Activated CD8-positive, alpha-beta T cell treated with anti-CD3 and anti-CD28 coated beads for 36 hours (primary cell): ENCODE measurements at regions not wholly inside any gene's neighbourhood (a gene's known extent, or its start where the extent isn't known, plus 50 kb on each side); places are given as distances from the start of the nearest gene placed in this dataset.

Source experiments
- ATAC-seq: fragments of 200-7000 bp; cut with Tn5 transposase; one replicate; pipeline ENCODE4 v1.10.0; 2021; ENCODE audit warnings: mild to moderate bottlenecking, moderate library complexity
- CTCF ChIA-PET: fragments of 350-600 bp; sonication (Branson Sonifier 250); formaldehyde crosslinking; loops from one replicate; lab custom pipeline; 2021; ENCODE audit warnings: antibody characterized with exemption; lab: Charles Lee
- POLR2A ChIA-PET: fragments of 350-600 bp; sonication (Branson Sonifier 250); formaldehyde crosslinking; loops from one replicate; lab custom pipeline; 2021; ENCODE audit warnings: antibody characterized with exemption; lab: Charles Lee
- DNase-seq: peaks from one replicate; pipeline ENCODE4 v3.0.0-alpha.2; 2020
- H3K27ac Mint-ChIP-seq: one replicate; pipeline ENCODE4 v1.8.0; 2021; ENCODE audit warnings: mild to moderate bottlenecking, mixed read lengths
- H3K27me3 Mint-ChIP-seq: one replicate; pipeline ENCODE4 v1.8.0; 2021; ENCODE audit warnings: mixed read lengths
- H3K36me3 Mint-ChIP-seq: one replicate; pipeline ENCODE4 v1.8.0; 2021; ENCODE audit warnings: low read depth, mixed read lengths
- H3K4me1 Mint-ChIP-seq: one replicate; pipeline ENCODE4 v1.8.0; 2021; ENCODE audit warnings: low read depth, mixed read lengths
- H3K4me3 Mint-ChIP-seq: one replicate; pipeline ENCODE4 v1.8.0; 2021; ENCODE audit warnings: mild to moderate bottlenecking, moderate library complexity, mixed read lengths
- H3K9me3 Mint-ChIP-seq: one replicate; pipeline ENCODE4 v1.8.0; 2021; ENCODE audit warnings: mixed read lengths
- intact Hi-C: fragments of 100-400 bp; cut with micrococcal nuclease; formaldehyde crosslinking; loops from one replicate; pipeline ENCODE4 v1.10.0; 2022
- TF ChIP-seq, protein P1 (sequence below): fragments of 200-600 bp; IDR thresholded peaks from one replicate; pipeline ENCODE4 v1.8.0; 2022; ENCODE audit warnings: antibody characterized with exemption, mild to moderate bottlenecking

DNA sequence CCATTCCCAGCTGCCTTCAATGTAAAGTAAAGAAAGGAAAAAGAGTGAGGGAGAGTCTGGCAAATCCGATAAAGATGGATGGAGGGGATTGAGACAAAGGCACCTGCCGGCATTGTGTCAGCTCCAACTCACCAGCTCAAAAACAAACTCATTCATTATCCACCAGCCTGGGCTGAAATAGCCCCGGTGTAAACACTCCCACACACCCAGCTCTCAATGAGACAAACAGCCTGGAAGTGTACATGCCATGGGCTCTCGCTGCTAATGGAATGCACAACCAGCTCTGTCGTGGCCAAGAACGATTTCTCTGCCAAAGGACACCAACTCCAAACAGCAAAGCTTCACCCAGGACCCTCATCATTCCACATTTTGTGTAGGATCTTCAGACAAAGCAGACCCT, 89.3 kb upstream of the OPCML start:
- no peaks in the 10 kb centered on the region for H3K4me1 Mint-ChIP-seq
- TF ChIP-seq, protein P1, sequence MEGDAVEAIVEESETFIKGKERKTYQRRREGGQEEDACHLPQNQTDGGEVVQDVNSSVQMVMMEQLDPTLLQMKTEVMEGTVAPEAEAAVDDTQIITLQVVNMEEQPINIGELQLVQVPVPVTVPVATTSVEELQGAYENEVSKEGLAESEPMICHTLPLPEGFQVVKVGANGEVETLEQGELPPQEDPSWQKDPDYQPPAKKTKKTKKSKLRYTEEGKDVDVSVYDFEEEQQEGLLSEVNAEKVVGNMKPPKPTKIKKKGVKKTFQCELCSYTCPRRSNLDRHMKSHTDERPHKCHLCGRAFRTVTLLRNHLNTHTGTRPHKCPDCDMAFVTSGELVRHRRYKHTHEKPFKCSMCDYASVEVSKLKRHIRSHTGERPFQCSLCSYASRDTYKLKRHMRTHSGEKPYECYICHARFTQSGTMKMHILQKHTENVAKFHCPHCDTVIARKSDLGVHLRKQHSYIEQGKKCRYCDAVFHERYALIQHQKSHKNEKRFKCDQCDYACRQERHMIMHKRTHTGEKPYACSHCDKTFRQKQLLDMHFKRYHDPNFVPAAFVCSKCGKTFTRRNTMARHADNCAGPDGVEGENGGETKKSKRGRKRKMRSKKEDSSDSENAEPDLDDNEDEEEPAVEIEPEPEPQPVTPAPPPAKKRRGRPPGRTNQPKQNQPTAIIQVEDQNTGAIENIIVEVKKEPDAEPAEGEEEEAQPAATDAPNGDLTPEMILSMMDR, result no peak
- CTCF ChIA-PET, result no interaction called here

DNA sequence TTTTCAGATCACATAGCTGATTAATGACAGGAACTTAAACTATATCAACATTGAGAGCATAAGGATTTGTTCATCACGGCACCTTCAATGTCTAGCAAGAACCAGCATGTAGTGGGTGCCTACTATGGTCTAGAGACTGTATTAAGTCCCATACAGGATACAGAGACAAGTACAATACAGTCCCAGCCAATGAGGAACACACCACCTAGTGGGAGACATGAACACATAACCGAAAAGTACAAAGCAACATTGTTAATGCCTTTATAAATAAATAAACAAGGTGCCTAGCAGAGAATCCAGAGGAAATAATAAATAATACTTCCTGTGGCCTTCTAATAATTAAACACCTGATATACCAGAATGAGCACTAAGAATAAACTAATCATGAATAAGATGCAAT, 87.7 kb upstream of the OPCML start:
- no peaks in the 10 kb centered on the region for H3K36me3 Mint-ChIP-seq
- peaks cover 7% of the 10 kb centered on the region for H3K9me3 Mint-ChIP-seq
- CTCF ChIA-PET, result no interaction called here
- no peaks in the 10 kb centered on the region for H3K4me1 Mint-ChIP-seq
- no peaks in the 10 kb centered on the region for H3K27me3 Mint-ChIP-seq
- intact Hi-C loops, result no loop called here
- POLR2A ChIA-PET, result no interaction called here
- TF ChIP-seq, protein P1, result no peak
- DNase-seq, result no peak
- no peak overlapping the region for H3K27ac Mint-ChIP-seq
- no peak overlapping the region for H3K4me3 Mint-ChIP-seq
- no peak for ATAC-seq

More for the DNA sequence above, 89.3 kb upstream of the OPCML start:
- no peak for DNase-seq
- POLR2A ChIA-PET, result no interaction called here
- Mint-ChIP-seq H3K36me3 (no peaks in the 10 kb centered on the region), H3K4me3 (no peak overlapping the region), H3K27ac (no peak overlapping the region), H3K27me3 (no peaks in the 10 kb centered on the region), H3K9me3 (peaks cover 5% of the 10 kb centered on the region)
- no peak for ATAC-seq
- intact Hi-C loops, result no loop called here

DNA sequence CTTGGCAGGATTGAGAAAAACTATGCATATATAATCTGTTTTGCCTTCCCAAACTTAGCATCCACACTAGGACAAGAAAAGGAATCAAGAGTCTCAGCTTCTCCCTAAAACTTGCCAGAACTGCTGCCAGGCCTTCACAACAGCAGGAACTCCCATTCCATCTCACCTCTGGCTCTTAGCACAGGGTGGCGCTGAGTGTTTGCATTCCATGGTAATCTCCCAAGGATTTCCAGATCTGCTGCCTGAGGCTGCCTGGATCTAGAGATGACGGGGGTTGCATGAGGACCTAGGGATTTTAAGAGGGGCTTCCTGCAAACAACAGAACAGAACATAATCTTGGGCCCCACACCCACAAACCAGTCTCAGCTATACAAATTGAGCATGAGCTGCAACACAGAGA, 87.1 kb upstream of the OPCML start:
- DNase-seq, result no peak
- no peak for ATAC-seq
- Mint-ChIP-seq H3K4me1 (no peaks in the 10 kb centered on the region), H3K27me3 (no peaks in the 10 kb centered on the region), H3K4me3 (no peak overlapping the region), H3K9me3 (peaks cover 7% of the 10 kb centered on the region), H3K27ac (no peak overlapping the region), H3K36me3 (no peaks in the 10 kb centered on the region)
- ChIA-PET POLR2A (no interaction called here), CTCF (no interaction called here)
- intact Hi-C loops, result no loop called here
- TF ChIP-seq, protein P1, result no peak

DNA sequence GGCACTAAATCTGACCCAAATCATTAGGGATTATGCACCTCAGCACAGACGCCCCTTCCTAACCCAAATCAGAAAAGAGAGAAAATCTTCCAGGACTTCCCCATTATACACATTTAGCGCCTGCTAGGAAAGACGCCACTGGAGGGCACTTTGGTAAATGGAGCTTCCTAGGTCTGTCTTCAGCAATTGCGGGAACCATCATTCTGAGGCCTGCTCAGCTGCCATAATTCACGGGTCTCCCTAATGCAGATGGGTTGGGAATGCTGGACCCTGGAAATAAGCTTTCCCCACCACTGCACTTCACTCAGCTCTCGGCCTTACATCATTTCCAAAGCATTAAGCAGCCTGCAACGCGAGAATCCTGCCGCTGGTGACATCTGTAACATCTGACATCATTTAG, 86.2 kb upstream of the OPCML start:
- H3K27ac Mint-ChIP-seq, result no peak overlapping the region
- POLR2A ChIA-PET, result no interaction called here
- no peaks in the 10 kb centered on the region for H3K36me3 Mint-ChIP-seq
- DNase-seq (no peak), ATAC-seq (no peak)
- no peak overlapping the region for H3K4me3 Mint-ChIP-seq
- no peaks in the 10 kb centered on the region for H3K4me1 Mint-ChIP-seq
- H3K9me3 Mint-ChIP-seq, result peaks cover 8% of the 10 kb centered on the region
- intact Hi-C loops, result no loop called here
- H3K27me3 Mint-ChIP-seq, result no peaks in the 10 kb centered on the region
- TF ChIP-seq, protein P1, result no peak
- CTCF ChIA-PET, result no interaction called here

DNA sequence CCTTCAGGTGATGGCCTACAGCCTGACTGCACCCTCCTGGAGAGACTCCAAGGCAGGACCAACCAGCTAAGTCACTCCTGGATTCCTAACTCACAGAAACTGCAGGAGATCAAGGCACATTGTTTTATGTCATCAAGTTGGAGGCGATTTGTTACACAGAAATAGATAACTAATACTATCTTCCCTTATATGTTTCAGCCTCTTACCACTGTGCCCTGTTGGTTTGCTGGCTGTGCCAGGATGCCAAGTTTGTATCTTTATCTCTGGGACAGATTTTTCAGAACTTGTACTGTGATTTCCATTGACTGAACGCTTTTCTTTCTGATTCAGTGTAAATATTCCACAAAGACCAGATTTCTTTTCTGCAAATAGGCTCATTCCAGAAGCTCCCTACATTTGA, 76.2 kb upstream of the OPCML start:
- Mint-ChIP-seq H3K4me3 (no peak overlapping the region), H3K27me3 (no peaks in the 10 kb centered on the region), H3K36me3 (no peaks in the 10 kb centered on the region), H3K4me1 (no peaks in the 10 kb centered on the region), H3K9me3 (peaks cover 4% of the 10 kb centered on the region), H3K27ac (no peak overlapping the region)
- ChIA-PET POLR2A (no interaction called here), CTCF (no interaction called here)
- intact Hi-C loops, result no loop called here
- DNase-seq (no peak), ATAC-seq (no peak)
- TF ChIP-seq, protein P1, result no peak
